OCI-LY3 (cell line): ENCODE measurements at regions not wholly inside any gene's neighbourhood (a gene's known extent, or its start where the extent isn't known, plus 50 kb on each side); places are given as distances from the start of the nearest gene placed in this dataset.
"Not testable (repeated sequence)": the region's sequence is repeated elsewhere in the genome, so short reads cannot be mapped to it uniquely, and the experiment has no call there.

Experiments
- EZH2phosphoT487 ChIP-seq: fragments of 200-600 bp; shearing (Covaris generic); IDR thresholded peaks from 2 replicates; pipeline ENCODE4 v1.6.1; 2018; ENCODE audit warnings: antibody characterized with exemption, mixed run types, low read depth
- TF ChIP-seq, protein P1 (sequence below): fragments of 200-600, 300-600 bp; sonication (generic); IDR thresholded peaks from 2 replicates; pipeline ENCODE4 v1.5.1; 2014; ENCODE audit warnings: antibody characterized with exemption, low read length, low read depth

DNA sequence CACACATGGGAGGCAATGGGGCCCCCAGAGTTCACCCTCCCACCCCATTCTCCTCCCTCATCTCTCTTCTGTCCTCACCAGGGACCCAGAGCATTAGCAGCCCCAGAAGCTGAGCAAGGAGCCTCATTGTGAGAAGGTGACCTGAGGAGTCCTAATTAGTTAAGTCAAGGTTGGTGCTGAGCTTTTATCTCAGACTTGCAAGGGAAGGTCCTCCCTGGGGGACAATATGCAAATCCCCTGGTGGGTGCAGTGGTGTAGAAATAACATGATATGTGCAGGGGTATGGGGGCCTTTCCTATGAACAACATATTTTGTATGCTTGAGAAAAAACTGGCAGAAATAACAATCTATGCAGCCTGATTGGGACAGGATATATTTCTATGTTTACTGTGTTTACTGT lies 485.5 kb downstream of the RPIA start:
- TF ChIP-seq, protein P1, sequence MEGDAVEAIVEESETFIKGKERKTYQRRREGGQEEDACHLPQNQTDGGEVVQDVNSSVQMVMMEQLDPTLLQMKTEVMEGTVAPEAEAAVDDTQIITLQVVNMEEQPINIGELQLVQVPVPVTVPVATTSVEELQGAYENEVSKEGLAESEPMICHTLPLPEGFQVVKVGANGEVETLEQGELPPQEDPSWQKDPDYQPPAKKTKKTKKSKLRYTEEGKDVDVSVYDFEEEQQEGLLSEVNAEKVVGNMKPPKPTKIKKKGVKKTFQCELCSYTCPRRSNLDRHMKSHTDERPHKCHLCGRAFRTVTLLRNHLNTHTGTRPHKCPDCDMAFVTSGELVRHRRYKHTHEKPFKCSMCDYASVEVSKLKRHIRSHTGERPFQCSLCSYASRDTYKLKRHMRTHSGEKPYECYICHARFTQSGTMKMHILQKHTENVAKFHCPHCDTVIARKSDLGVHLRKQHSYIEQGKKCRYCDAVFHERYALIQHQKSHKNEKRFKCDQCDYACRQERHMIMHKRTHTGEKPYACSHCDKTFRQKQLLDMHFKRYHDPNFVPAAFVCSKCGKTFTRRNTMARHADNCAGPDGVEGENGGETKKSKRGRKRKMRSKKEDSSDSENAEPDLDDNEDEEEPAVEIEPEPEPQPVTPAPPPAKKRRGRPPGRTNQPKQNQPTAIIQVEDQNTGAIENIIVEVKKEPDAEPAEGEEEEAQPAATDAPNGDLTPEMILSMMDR = not testable (repeated sequence)
- not testable (repeated sequence) for TF ChIP-seq EZH2phosphoT487
